Liver (tissue), 2 donors: ENCODE measurements at regions not wholly inside any gene's neighbourhood (a gene's known extent, or its start where the extent isn't known, plus 50 kb on each side); places are given as distances from the start of the nearest gene placed in this dataset.

Experiments
- RAD21 ChIP-seq, 2 donors: IDR thresholded peaks; 2 replicates each; pipeline ENCODE4 v1.6.1; 2016; ENCODE audit warnings: antibody characterized with exemption in 2 of 2, mild to moderate bottlenecking in 2 of 2
- TAF1 ChIP-seq: conservative IDR thresholded peaks from 2 replicates; pipeline ENCODE4 v1.6.1; 2016; ENCODE audit warnings: antibody characterized with exemption, mild to moderate bottlenecking
- YY1 ChIP-seq: IDR thresholded peaks from 2 replicates; pipeline ENCODE4 v1.6.1; 2016; ENCODE audit warnings: antibody characterized with exemption, mild to moderate bottlenecking
- donor health status: healthy.

DNA sequence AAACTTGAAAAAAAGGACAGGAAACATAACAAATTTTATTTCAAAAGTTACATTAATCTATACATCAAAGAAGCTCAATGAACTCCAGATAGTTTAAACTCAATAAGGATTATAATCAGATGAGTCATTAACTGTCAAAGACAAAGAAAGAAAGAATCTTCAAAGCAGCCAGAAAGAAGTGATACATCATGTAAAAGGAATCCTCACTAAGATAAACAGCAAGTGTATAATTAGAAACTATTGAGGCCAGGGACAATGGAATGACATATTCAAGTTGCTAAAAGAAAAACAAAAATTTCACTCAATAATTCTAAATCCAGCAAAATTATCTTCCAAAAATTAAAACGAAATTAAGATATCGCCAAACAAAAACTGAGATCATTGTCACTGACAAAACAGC lies 161.6 kb upstream of the NWD2 start:
- TF ChIP-seq YY1 (no peak), RAD21 (IDR thresholded peaks at IDR 0.05) (no peak), TAF1 (no peak)
